Iris pigment epithelial cell (primary cell): ENCODE measurements at regions not wholly inside any gene's neighbourhood (a gene's known extent, or its start where the extent isn't known, plus 50 kb on each side); places are given as distances from the start of the nearest gene placed in this dataset.

Experiments used
- DNase-seq: peaks from one replicate; pipeline ENCODE4 v3.0.0-alpha.2; 2011; ENCODE audit warnings: low read depth

GRCh38 chr4:179441596-179441995 lies 1999.4 kb upstream of the AGA start:
- no peak for DNase-seq

- DNase-seq: peak; percentile 2
Observed at GRCh38 chr4:179447308-179447707, 2005.1 kb upstream of the AGA start.

GRCh38 chr4:179465131-179465797 lies 2023.0 kb upstream of the AGA start:
- peak; percentile 15 for DNase-seq

GRCh38 chr4:179467878-179468277 lies 2025.6 kb upstream of the AGA start:
- no peak for DNase-seq

- DNase-seq: no peak
Observed at GRCh38 chr4:179472164-179472563, 2029.9 kb upstream of the AGA start.

- no peak for DNase-seq
Observed at GRCh38 chr4:179478608-179479007, 2036.4 kb upstream of the AGA start.

- DNase-seq: no peak
Observed at GRCh38 chr4:179485781-179486180, 2043.5 kb upstream of the AGA start.

GRCh38 chr4:179486570-179487335 lies 2044.5 kb upstream of the AGA start:
- DNase-seq: no peak

- no peak for DNase-seq
Observed at GRCh38 chr4:179492260-179493080, 2050.2 kb upstream of the AGA start.

- DNase-seq: no peak
Observed at GRCh38 chr4:179503976-179504375, 2061.7 kb upstream of the AGA start.

GRCh38 chr4:179509489-179509888 lies 2067.3 kb upstream of the AGA start:
- no peak for DNase-seq

- no peak for DNase-seq
Observed at GRCh38 chr4:179521952-179522351, 2079.7 kb upstream of the AGA start.

- DNase-seq: no peak
Observed at GRCh38 chr4:179530958-179531357, 2088.7 kb upstream of the AGA start.

- no peak for DNase-seq
Observed at GRCh38 chr4:179536694-179537093, 2094.5 kb upstream of the AGA start.

GRCh38 chr4:179539641-179540040 lies 2097.4 kb upstream of the AGA start:
- no peak for DNase-seq

- DNase-seq: no peak
Observed at GRCh38 chr4:179543771-179544170, 2101.5 kb upstream of the AGA start.

GRCh38 chr4:179544496-179544895 lies 2102.3 kb upstream of the AGA start:
- no peak for DNase-seq

- DNase-seq: no peak
Observed at GRCh38 chr4:179552131-179552530, 2109.9 kb upstream of the AGA start.

- DNase-seq: peak; percentile 2
Observed at GRCh38 chr4:179563741-179564140, 2121.5 kb upstream of the AGA start.

GRCh38 chr4:179569549-179569948 lies 2127.3 kb upstream of the AGA start:
- no peak for DNase-seq

- DNase-seq: no peak
Observed at GRCh38 chr4:179582164-179582905, 2140.1 kb upstream of the AGA start.

GRCh38 chr4:179583221-179583620 lies 2141.0 kb upstream of the AGA start:
- DNase-seq: no peak
